CD14-positive monocyte (primary cell): ENCODE measurements at regions not wholly inside any gene's neighbourhood (a gene's known extent, or its start where the extent isn't known, plus 50 kb on each side); places are given as distances from the start of the nearest gene placed in this dataset.
A peak's percentile ranks its signal among the peaks of the same experiment; 100 is the strongest.

ENCODE experiments used
- DNase-seq, 3 donors: peaks; one replicate each; pipeline ENCODE4 v3.0.0-alpha.2; 2011 to 2022
- H2AFZ ChIP-seq: 2 replicates; pipeline ENCODE4 v1.6.0; 2012; ENCODE audit warnings: mild to moderate bottlenecking, low read depth, low read length, inconsistent platforms; ENCODE audit not compliant: insufficient read depth, poor library complexity, severe bottlenecking
- H3K27ac ChIP-seq, 2 donors: 1 replicate in 1 of 2; 2 replicates in 1 of 2; pipeline ENCODE4 v1.5.1; 2012 to 2013; ENCODE audit warnings: low read length in 2 of 2, control low read depth in 1 of 2, inconsistent platforms in 1 of 2, low read depth in 1 of 2, mild to moderate bottlenecking in 1 of 2
- H3K27me3 ChIP-seq, 2 donors: one replicate each; pipeline versions ENCODE4 v1.6.0 to v1.6.1; 2011 to 2013; ENCODE audit warnings: low read length in 2 of 2; ENCODE audit not compliant: control insufficient read depth in 2 of 2, insufficient read depth in 2 of 2
- H3K36me3 ChIP-seq, 2 donors: replicated peaks in 1 of 2; 1 replicate in 1 of 2; 2 replicates in 1 of 2; pipeline versions ENCODE4 v1.5.1 to v1.6.1; 2012 to 2013; ENCODE audit warnings: low read length in 2 of 2, control low read depth in 1 of 2, inconsistent platforms in 1 of 2, mild to moderate bottlenecking in 1 of 2; ENCODE audit not compliant: insufficient read depth in 2 of 2, control insufficient read depth in 1 of 2
- H3K4me1 ChIP-seq, 2 donors: 1 replicate in 1 of 2; 2 replicates in 1 of 2; pipeline versions ENCODE4 v1.5.1 to v1.6.1; 2012 to 2013; ENCODE audit warnings: low read length in 2 of 2, control low read depth in 1 of 2, inconsistent platforms in 1 of 2, mild to moderate bottlenecking in 1 of 2, moderate library complexity in 1 of 2; ENCODE audit not compliant: insufficient read depth in 2 of 2, control insufficient read depth in 1 of 2
- H3K4me2 ChIP-seq: replicated peaks from 2 replicates; pipeline ENCODE3; 2012; ENCODE audit warnings: low read length, moderate library complexity, mild to moderate bottlenecking; ENCODE audit not compliant: poor library complexity, severe bottlenecking; ENCODE audit errors: extremely low read depth
- H3K4me3 ChIP-seq, 3 experiments: fragments of 200-600 bp in 1 of 3; sonication (generic) in 1 of 3; replicated peaks in 1 of 3; 1 replicate in 2 of 3; 2 replicates in 1 of 3; pipeline ENCODE4 v1.5.1; 2011 to 2013; ENCODE audit warnings: low read length in 3 of 3, mild to moderate bottlenecking in 3 of 3, control low read depth in 2 of 3, low read depth in 2 of 3, inconsistent platforms in 1 of 3, moderate library complexity in 1 of 3
- H3K79me2 ChIP-seq: 2 replicates; pipeline ENCODE4 v1.6.0; 2012; ENCODE audit warnings: mild to moderate bottlenecking, control low read depth, inconsistent platforms, low read length, moderate library complexity; ENCODE audit not compliant: insufficient read depth
- H3K9ac ChIP-seq: 2 replicates; pipeline ENCODE4 v1.6.0; 2017; ENCODE audit warnings: low read length, mild to moderate bottlenecking; ENCODE audit not compliant: insufficient read depth, poor library complexity, severe bottlenecking
- H3K9me3 ChIP-seq, 2 donors: replicated peaks in 1 of 2; 1 replicate in 1 of 2; 2 replicates in 1 of 2; pipeline versions ENCODE4 v1.5.1 to v1.6.1; 2012 to 2013; ENCODE audit warnings: low read length in 2 of 2, control low read depth in 1 of 2; ENCODE audit not compliant: control insufficient read depth in 1 of 2, insufficient read depth in 1 of 2
- H4K20me1 ChIP-seq: 2 replicates; pipeline ENCODE4 v1.6.0; 2012; ENCODE audit warnings: mild to moderate bottlenecking, low read length, control low read depth, moderate library complexity; ENCODE audit not compliant: insufficient read depth
- H3K27ac Mint-ChIP-seq, 7 donors: one replicate each; pipeline ENCODE4 v1.8.0; 2020; ENCODE audit warnings: mild to moderate bottlenecking in 7 of 7, mixed read lengths in 7 of 7, moderate library complexity in 6 of 7, inconsistent platforms in 2 of 7
- H3K27me3 Mint-ChIP-seq, 3 donors: one replicate each; pipeline ENCODE4 v1.8.0; 2021 to 2022; ENCODE audit warnings: low read depth in 3 of 3, mild to moderate bottlenecking in 3 of 3, mixed read lengths in 3 of 3, moderate library complexity in 3 of 3, inconsistent platforms in 1 of 3
- H3K36me3 Mint-ChIP-seq, 2 donors: one replicate each; pipeline ENCODE4 v1.8.0; 2020; ENCODE audit warnings: mixed read lengths in 2 of 2, inconsistent platforms in 1 of 2, mild to moderate bottlenecking in 1 of 2
- H3K4me1 Mint-ChIP-seq: one replicate; pipeline ENCODE4 v1.8.0; 2020; ENCODE audit warnings: mild to moderate bottlenecking, mixed read lengths
- H3K4me3 Mint-ChIP-seq, 2 donors: one replicate each; pipeline ENCODE4 v1.8.0; 2020; ENCODE audit warnings: mild to moderate bottlenecking in 2 of 2, mixed read lengths in 2 of 2, moderate library complexity in 1 of 2
- H3K9me3 Mint-ChIP-seq, 7 donors: one replicate each; pipeline ENCODE4 v1.8.0; 2020 to 2022; ENCODE audit warnings: mixed read lengths in 7 of 7, mild to moderate bottlenecking in 6 of 7, moderate library complexity in 6 of 7, inconsistent platforms in 2 of 7
- WGBS: methylation state at CpG from one replicate; pipeline ENCODE4 v1.1.5; 2013; ENCODE audit warnings: missing lambda C conversion rate; ENCODE audit not compliant: insufficient coverage; 5-methylcytosine and 5-hydroxymethylcytosine counted together
- intact Hi-C, 2 donors: fragments of 100-400 bp; cut with micrococcal nuclease; formaldehyde crosslinking; loops; one replicate each; pipeline versions ENCODE4 v1.15.0 to v1.15.1; 2023
- TF ChIP-seq, protein P1 (sequence below): fragments of 200-600 bp; IDR thresholded peaks from one replicate; pipeline ENCODE4 v1.8.0; 2022; ENCODE audit warnings: antibody characterized with exemption, mild to moderate bottlenecking

DNA sequence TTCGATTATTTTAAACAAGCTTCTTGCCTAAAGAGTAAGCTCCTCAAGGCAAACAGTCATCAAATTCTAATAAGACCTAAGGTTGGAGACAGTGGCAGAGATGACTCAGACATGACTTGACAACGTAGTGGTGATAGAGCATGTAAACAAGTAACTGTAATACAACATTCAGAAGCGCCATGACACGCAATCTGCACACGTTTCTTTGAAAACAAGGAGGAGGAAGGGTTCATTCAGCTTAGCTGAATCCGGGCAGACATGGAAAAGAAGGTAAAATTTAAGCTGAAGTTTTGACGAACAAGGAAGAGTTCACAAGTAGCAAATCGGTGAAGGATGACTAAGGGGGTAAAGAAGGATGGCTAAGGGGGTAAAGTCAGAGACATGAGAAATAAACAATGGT, 152.4 kb upstream of the ZC3H12C start:
- H3K79me2 ChIP-seq: no peaks in the 10 kb centered on the region
- no peaks in the 10 kb centered on the region for H3K27me3 ChIP-seq
- peaks cover 0 to 2% (median 1%) of the 10 kb centered on the region in 3 donors for H3K27me3 Mint-ChIP-seq
- no peak overlapping the region for H3K4me2 ChIP-seq
- WGBS: 89% methylated on average over 7 of the region's 8 CpGs
- peaks cover 7 to 14% of the 10 kb centered on the region in 2 donors for H3K4me1 ChIP-seq
- no peaks in the 10 kb centered on the region for H3K36me3 Mint-ChIP-seq
- no peaks in the 10 kb centered on the region for H3K36me3 ChIP-seq
- intact Hi-C loops: loop anchor here in 1 of 2 donors (10.0 kb wide), 1 partner anchor 354 kb away; the partner anchor contains the start of gene RDX
- H4K20me1 ChIP-seq: no peaks in the 10 kb centered on the region
- no peak overlapping the region for H2AFZ ChIP-seq
- H3K4me3 ChIP-seq: no peak overlapping the region
- no peak overlapping the region for H3K4me3 Mint-ChIP-seq
- H3K9me3 ChIP-seq: no peaks in the 10 kb centered on the region
- TF ChIP-seq, protein P1, sequence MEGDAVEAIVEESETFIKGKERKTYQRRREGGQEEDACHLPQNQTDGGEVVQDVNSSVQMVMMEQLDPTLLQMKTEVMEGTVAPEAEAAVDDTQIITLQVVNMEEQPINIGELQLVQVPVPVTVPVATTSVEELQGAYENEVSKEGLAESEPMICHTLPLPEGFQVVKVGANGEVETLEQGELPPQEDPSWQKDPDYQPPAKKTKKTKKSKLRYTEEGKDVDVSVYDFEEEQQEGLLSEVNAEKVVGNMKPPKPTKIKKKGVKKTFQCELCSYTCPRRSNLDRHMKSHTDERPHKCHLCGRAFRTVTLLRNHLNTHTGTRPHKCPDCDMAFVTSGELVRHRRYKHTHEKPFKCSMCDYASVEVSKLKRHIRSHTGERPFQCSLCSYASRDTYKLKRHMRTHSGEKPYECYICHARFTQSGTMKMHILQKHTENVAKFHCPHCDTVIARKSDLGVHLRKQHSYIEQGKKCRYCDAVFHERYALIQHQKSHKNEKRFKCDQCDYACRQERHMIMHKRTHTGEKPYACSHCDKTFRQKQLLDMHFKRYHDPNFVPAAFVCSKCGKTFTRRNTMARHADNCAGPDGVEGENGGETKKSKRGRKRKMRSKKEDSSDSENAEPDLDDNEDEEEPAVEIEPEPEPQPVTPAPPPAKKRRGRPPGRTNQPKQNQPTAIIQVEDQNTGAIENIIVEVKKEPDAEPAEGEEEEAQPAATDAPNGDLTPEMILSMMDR: no peak
- H3K4me1 Mint-ChIP-seq: peaks cover 14% of the 10 kb centered on the region
- H3K9ac ChIP-seq: no peak overlapping the region
- no peak overlapping the region for H3K27ac Mint-ChIP-seq
- H3K9me3 Mint-ChIP-seq: no peaks in the 10 kb centered on the region
- DNase-seq: peak; percentile 2 to 34 (median 2)
- H3K27ac ChIP-seq: no peak overlapping the region

DNA sequence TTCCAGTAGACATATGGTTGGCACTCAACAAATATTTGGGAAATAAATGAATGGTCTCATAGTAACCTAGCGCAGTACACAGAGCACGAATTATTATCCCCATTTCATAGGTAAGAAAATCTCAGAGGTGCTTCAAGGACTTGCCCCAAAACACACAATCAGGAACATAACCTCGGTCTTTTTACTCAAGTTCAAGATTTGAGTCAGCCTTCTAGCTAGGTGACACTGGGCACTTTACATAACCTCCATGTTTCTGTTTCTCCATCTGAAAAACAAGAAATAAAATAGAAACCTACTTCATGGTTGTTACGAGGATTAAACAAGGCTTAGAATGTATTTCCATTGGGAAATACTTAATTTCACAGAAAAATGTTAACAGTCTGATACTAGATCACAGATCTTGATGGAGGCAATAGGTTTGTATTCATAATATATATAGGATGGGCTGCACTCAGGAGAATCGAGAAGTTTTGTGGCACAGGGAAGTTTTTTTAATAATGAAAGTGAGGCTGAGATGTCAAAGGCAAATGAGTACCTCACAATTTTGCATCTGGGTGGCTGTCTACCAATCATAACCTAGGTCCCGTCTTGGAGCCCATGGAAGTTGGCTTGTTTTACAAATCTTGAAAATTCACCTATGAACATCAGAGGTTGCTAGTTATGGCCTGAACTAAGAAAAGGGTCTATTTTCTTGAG, 147.4 kb upstream of the ZC3H12C start:
- no peak overlapping the region for H3K9ac ChIP-seq
- H3K4me2 ChIP-seq: peak overlapping the region; percentile 56
- no peaks in the 10 kb centered on the region for H3K27me3 ChIP-seq
- peaks cover 0 to 2% (median 1%) of the 10 kb centered on the region in 3 donors for H3K27me3 Mint-ChIP-seq
- H3K36me3 ChIP-seq: no peaks in the 10 kb centered on the region
- no peak for DNase-seq
- H3K9me3 Mint-ChIP-seq: peaks cover 0 to 9% (median 6%) of the 10 kb centered on the region in 7 donors
- H3K9me3 ChIP-seq: peaks cover 0 to 3% of the 10 kb centered on the region in 2 donors
- intact Hi-C loops: loop anchor here in 1 of 2 donors (5.0 to 10.0 kb wide), 4 partner anchors 37 to 349 kb away; partner anchors contain the start of gene RDX
- H3K79me2 ChIP-seq: no peaks in the 10 kb centered on the region
- peaks cover 21% of the 10 kb centered on the region for H3K4me1 Mint-ChIP-seq
- 50% methylated on average over 2 of the region's 6 CpGs for WGBS
- H4K20me1 ChIP-seq: no peaks in the 10 kb centered on the region
- peak overlapping the region in 5 of 7 donors; percentile 28 to 89 (median 74) for H3K27ac Mint-ChIP-seq
- peak overlapping the region; percentile 79 for H2AFZ ChIP-seq
- peaks cover 13 to 20% of the 10 kb centered on the region in 2 donors for H3K4me1 ChIP-seq
- peak overlapping the region in 2 of 3 experiments; percentile 12 to 51 for H3K4me3 ChIP-seq
- H3K27ac ChIP-seq: peak overlapping the region; percentile 45 to 91
- TF ChIP-seq, protein P1: no peak
- H3K36me3 Mint-ChIP-seq: no peaks in the 10 kb centered on the region
- H3K4me3 Mint-ChIP-seq: peak overlapping the region; percentile 6 to 21
